ENCODE measurements at regions not wholly inside any gene's neighbourhood (a gene's known extent, or its start where the extent isn't known, plus 50 kb on each side); places are given as distances from the start of the nearest gene placed in this dataset.

DNA sequence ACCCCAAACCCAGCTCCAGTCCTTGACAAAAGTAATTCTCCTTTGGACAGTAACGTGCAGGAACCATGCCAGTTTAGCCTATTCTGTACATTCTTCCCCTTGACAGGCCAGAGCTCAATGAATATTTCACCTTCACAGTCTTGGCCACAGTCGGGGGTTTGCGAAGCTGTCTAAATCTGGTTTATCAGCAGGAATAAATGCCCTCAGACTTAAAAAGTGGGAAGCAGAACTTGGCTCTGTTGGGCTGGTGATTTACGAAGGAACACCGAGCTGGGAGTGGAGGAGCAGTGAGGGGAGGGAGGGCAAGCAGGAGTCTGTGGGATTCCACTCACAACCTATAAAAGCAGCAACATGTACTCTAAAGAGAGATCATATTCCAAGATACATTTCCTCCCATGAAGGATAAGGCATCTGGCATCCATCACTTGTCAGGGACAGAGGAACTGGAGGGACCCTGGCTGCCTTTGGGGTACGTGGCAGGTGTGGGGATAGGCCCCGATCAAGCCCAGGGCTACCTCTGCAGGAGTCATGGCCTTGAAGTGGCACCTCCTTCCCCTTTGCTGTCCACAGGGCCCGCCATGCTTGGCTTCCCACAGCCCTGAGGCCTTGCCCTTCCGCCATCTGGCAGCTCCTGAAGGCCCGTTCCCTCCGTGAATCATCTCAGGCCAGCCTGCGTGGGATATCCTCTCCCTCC lies 154.3 kb downstream of the ADAMTS15 start:
- no peak overlapping the region for H3K4me3 ChIP-seq (replicated peaks; ENCODE audit: low read depth, low read length)
- DNase-seq (ENCODE audit: low read depth), result no peak
- TF ChIP-seq, protein P1, sequence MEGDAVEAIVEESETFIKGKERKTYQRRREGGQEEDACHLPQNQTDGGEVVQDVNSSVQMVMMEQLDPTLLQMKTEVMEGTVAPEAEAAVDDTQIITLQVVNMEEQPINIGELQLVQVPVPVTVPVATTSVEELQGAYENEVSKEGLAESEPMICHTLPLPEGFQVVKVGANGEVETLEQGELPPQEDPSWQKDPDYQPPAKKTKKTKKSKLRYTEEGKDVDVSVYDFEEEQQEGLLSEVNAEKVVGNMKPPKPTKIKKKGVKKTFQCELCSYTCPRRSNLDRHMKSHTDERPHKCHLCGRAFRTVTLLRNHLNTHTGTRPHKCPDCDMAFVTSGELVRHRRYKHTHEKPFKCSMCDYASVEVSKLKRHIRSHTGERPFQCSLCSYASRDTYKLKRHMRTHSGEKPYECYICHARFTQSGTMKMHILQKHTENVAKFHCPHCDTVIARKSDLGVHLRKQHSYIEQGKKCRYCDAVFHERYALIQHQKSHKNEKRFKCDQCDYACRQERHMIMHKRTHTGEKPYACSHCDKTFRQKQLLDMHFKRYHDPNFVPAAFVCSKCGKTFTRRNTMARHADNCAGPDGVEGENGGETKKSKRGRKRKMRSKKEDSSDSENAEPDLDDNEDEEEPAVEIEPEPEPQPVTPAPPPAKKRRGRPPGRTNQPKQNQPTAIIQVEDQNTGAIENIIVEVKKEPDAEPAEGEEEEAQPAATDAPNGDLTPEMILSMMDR (IDR thresholded peaks at IDR 0.05; ENCODE audit: low read length, missing control alignments), result no peak

DNA sequence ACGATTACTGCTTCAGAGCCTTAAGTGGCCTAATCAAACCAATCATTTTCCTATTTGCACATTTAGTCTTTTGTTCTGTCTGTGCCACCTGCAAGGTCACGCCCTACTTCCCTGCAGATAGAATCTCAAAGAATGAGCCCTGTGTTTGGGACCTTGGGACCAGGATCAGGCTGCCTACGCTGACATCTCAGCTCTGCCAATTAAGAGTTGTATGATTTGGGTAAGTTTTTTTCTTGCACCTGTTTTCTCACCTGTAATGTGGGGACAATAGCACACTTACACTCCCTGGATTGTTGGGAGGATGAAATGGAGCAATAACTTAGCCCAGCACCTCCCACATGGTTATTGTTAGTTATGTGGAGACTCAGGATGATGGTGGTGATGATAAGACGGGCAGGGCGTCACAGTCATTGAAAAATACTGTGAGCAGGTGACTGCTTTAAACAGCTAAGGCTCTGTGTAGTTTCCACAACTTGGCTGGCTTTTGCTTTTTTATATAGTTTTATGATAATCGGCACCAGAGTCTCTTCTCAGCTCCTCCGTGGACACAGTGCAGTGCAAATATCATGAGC lies 155.0 kb downstream of the ADAMTS15 start:
- no peak for DNase-seq (ENCODE audit: low read depth)
- TF ChIP-seq, protein P1 (IDR thresholded peaks at IDR 0.05; ENCODE audit: low read length, missing control alignments), result no peak
- H3K4me3 ChIP-seq (replicated peaks; ENCODE audit: low read depth, low read length), result no peak overlapping the region

GRCh38 chr11:130604606-130605005 lies 156.2 kb downstream of the ADAMTS15 start:
- no peak overlapping the region for H3K4me3 ChIP-seq (replicated peaks; ENCODE audit: low read depth, low read length)
- TF ChIP-seq, protein P1 (IDR thresholded peaks at IDR 0.05; ENCODE audit: low read length, missing control alignments), result no peak
- no peak for DNase-seq (ENCODE audit: low read depth)

- H3K4me3 ChIP-seq (replicated peaks; ENCODE audit: low read depth, low read length), result no peak overlapping the region
- TF ChIP-seq, protein P1 (IDR thresholded peaks at IDR 0.05; ENCODE audit: low read length, missing control alignments), result no peak
- DNase-seq (ENCODE audit: low read depth), result no peak
Measured at GRCh38 chr11:130606178-130606577, 157.7 kb downstream of the ADAMTS15 start.

DNA sequence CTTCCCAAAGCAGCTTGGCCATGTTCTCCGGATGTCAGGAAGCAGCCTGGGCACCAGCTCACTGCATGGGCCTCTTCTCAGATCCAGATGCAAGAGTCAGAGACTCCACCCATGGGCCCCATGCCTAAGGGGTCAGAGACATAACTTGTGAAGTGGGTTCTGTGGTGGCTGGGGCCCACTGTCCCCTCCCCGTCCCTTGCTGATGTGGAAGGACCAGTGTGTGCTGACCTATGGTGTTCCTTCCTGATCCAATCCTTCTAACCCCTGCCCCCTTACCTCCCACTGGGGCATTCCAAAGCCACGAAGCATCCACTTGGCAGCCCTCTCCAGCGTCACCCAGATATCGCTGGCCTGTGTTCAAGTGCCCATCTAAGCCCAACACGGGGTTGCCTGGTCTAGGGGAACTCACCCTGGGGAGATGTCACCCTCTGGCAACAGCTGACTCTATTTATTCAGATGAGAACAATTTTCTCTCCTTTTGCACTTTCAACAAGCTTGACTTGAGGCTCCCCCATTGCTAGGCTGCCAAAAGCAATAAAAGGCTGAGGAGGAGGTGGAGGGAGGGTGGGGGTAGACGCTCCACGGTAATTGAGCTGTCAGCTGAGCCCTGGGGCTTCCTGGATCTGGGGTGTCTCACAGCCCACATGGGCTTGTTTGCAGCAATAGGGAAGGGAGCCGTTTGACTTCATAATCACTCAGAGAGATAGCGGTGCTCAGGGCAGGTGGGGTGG lies 158.5 kb downstream of the ADAMTS15 start:
- DNase-seq (ENCODE audit: low read depth), result no peak
- TF ChIP-seq, protein P1 (IDR thresholded peaks at IDR 0.05; ENCODE audit: low read length, missing control alignments), result no peak
- no peak overlapping the region for H3K4me3 ChIP-seq (replicated peaks; ENCODE audit: low read depth, low read length)

GRCh38 chr11:130608287-130608686 lies 159.8 kb downstream of the ADAMTS15 start:
- TF ChIP-seq, protein P1 (IDR thresholded peaks at IDR 0.05; ENCODE audit: low read length, missing control alignments), result no peak
- DNase-seq (ENCODE audit: low read depth), result no peak
- H3K4me3 ChIP-seq (replicated peaks; ENCODE audit: low read depth, low read length), result no peak overlapping the region

All from fibroblast of pulmonary artery (primary cell).